Brain microvascular endothelial cell (primary cell): ENCODE measurements at regions not wholly inside any gene's neighbourhood (a gene's known extent, or its start where the extent isn't known, plus 50 kb on each side); places are given as distances from the start of the nearest gene placed in this dataset.

Experiments used
- DNase-seq: peaks from one replicate; pipeline ENCODE4 v3.0.0-alpha.2; 2020
- H3K27ac ChIP-seq: fragments of 250-450 bp; sonication (Bioruptor Pico); 2 replicates; pipeline ENCODE4 v1.5.1; 2020; ENCODE audit warnings: mild to moderate bottlenecking, moderate library complexity
- H3K27me3 ChIP-seq: fragments of 250-450 bp; sonication (Bioruptor Pico); replicated peaks from 2 replicates; pipeline ENCODE4 v1.5.1; 2020; ENCODE audit warnings: mild to moderate bottlenecking
- H3K36me3 ChIP-seq: fragments of 250-450 bp; sonication (Bioruptor Pico); replicated peaks from 2 replicates; pipeline ENCODE4 v1.5.1; 2020; ENCODE audit warnings: mild to moderate bottlenecking
- H3K4me3 ChIP-seq: 2 replicates; pipeline ENCODE4 v1.5.1; 2011; ENCODE audit warnings: low read depth, mild to moderate bottlenecking, control low read depth, low read length, moderate library complexity
- CTCF ChIP-seq: IDR thresholded peaks from 2 replicates; pipeline ENCODE4 v1.5.1; 2011; ENCODE audit warnings: low read depth, mild to moderate bottlenecking, moderate library complexity, low read length, control low read depth, inconsistent platforms; ENCODE audit errors: missing control alignments
- in situ Hi-C: cut with HindIII; loops from 2 replicates; pipeline ENCODE4 v1.10.0; 2017; ENCODE audit warnings: low sequenced_read_pairs, low pct_ligation_motif_present

- no peak overlapping the region for H3K27ac ChIP-seq
- TF ChIP-seq CTCF: no peak
- no peak overlapping the region for H3K4me3 ChIP-seq
- H3K27me3 ChIP-seq: no peaks in the 10 kb centered on the region
- in situ Hi-C loops: no loop called here
- DNase-seq: no peak
- H3K36me3 ChIP-seq: no peaks in the 10 kb centered on the region
Measured at GRCh38 chr9:89247431-89248353, 63.3 kb upstream of the CKS2 start.

GRCh38 chr9:89249001-89249400 lies 62.0 kb upstream of the CKS2 start:
- Histone ChIP-seq H3K4me3 (no peak overlapping the region), H3K27me3 (no peaks in the 10 kb centered on the region), H3K27ac (no peak overlapping the region), H3K36me3 (no peaks in the 10 kb centered on the region)
- in situ Hi-C loops: no loop called here
- no peak for DNase-seq
- no peak for TF ChIP-seq CTCF

- no peak overlapping the region for H3K4me3 ChIP-seq
- no peak overlapping the region for H3K27ac ChIP-seq
- no peaks in the 10 kb centered on the region for H3K27me3 ChIP-seq
- in situ Hi-C loops: no loop called here
- TF ChIP-seq CTCF: no peak
- no peaks in the 10 kb centered on the region for H3K36me3 ChIP-seq
- no peak for DNase-seq
Measured at GRCh38 chr9:89252651-89253267, 58.2 kb upstream of the CKS2 start.

- H3K4me3 ChIP-seq: no peak overlapping the region
- in situ Hi-C loops: no loop called here
- no peak for TF ChIP-seq CTCF
- no peaks in the 10 kb centered on the region for H3K27me3 ChIP-seq
- no peaks in the 10 kb centered on the region for H3K36me3 ChIP-seq
- no peak for DNase-seq
- no peak overlapping the region for H3K27ac ChIP-seq
Measured at GRCh38 chr9:89254058-89254772, 56.8 kb upstream of the CKS2 start.

- in situ Hi-C loops: no loop called here
- no peak overlapping the region for H3K27ac ChIP-seq
- TF ChIP-seq CTCF: no peak
- H3K27me3 ChIP-seq: no peaks in the 10 kb centered on the region
- H3K36me3 ChIP-seq: no peaks in the 10 kb centered on the region
- DNase-seq: no peak
- no peak overlapping the region for H3K4me3 ChIP-seq
Measured at GRCh38 chr9:89254773-89255125, 56.2 kb upstream of the CKS2 start.
